Kidney capillary endothelial cell (primary cell): ENCODE measurements at regions not wholly inside any gene's neighbourhood (a gene's known extent, or its start where the extent isn't known, plus 50 kb on each side); places are given as distances from the start of the nearest gene placed in this dataset.

ENCODE experiments used
- DNase-seq: peaks from one replicate; pipeline ENCODE4 v3.0.0-alpha.2; 2018; ENCODE audit warnings: low spot score

DNA sequence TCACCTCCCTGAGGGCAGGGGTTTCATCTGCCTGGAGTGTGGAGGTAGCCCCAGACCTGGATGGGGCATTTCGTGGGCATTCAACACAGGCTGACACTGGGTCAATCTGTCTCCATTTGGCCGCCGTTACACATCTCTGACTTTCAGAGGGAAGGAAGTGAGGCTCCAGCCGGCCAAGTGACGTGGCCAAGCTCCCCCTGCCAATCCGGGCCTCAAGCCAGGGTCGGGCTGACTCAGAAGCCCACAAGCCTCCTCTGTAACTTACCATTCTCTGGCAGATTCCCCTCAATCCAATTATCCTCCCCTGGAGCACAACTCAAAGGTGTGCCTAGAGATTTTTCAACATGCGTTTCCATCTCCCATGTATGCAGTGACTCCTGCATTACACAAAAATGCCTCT lies 227.6 kb downstream of the KLF13 start:
- peak; percentile 86 for DNase-seq

DNA sequence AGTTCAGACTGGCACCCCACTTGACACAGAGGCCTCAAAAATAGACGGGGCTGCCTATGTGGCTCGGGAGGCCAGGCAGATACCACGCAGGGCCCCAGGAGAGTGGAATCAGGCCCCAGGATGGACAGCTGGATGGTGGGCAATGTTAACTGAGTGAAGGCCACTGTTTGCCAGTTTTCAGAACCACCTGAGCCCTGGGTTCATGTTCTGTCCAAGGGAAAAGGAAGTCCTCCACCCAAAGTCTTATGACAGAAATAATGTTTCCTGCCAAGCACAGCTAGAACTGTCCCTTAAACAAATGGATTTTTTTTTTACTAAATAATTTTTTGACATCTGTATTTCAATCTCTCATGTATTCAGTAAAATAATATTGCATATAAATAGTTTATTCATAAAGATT lies 228.4 kb downstream of the KLF13 start:
- no peak for DNase-seq

- DNase-seq = no peak
Observed at GRCh38 chr15:31556494-31557150, 230.0 kb downstream of the KLF13 start.

DNA sequence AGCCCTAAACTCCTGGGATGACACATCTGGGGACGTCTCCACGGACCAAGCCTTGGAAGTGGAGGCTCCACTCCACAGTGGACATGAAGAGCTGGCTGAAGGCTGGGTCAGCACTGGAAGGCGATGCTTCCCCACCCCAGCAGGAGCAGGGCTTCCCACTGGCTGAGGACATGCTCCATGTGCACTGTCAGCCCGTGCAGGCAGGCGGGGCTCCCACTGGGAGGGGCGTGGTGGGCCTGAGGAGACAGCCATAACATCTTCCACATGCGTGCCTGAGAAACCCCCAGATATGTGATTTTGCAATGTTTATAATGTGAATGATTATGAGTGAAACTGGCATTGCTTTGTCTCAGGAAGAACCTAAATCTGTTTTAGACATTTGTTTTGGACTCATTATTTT lies 231.3 kb downstream of the KLF13 start:
- no peak for DNase-seq

DNA sequence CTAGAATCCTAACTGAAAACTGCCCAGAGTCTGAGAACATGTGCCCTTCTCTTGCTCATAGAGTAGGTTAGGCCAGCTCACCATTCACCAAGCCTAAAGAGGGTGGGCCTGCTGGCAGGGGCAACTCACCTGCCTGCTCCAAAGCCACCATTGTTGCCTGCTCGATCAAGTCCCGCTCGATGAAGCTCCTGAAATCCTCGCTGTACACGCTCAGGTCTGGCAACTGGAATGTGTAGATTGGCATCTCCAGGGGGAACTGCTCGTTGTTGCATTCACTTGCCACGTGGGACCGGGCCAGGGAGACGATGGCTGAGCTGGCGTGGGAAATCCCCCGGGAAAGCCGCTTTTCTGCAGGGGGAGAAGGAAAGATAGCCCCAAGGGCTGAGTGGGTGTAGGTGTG lies 232.2 kb downstream of the KLF13 start:
- no peak for DNase-seq

DNA sequence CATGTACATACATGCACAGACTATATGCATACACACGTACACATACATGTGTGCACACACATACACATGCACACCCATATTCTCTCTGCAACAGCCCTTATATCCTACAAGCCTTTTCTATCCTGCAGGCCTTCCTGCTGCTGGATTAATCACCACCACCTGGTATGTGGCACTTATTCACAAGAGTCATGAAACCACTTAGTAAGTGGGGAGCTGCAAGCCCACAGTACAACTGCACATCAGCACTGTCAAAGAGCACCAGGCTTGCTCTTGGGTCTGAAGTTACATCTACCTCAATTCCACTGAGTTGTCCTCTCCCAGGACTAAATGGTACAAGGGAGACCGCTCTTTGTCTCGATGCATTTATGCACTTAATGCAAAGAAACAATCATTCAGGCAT lies 233.2 kb downstream of the KLF13 start:
- no peak for DNase-seq

- no peak for DNase-seq
Observed at GRCh38 chr15:31560643-31561042, 234.0 kb downstream of the KLF13 start.

DNA sequence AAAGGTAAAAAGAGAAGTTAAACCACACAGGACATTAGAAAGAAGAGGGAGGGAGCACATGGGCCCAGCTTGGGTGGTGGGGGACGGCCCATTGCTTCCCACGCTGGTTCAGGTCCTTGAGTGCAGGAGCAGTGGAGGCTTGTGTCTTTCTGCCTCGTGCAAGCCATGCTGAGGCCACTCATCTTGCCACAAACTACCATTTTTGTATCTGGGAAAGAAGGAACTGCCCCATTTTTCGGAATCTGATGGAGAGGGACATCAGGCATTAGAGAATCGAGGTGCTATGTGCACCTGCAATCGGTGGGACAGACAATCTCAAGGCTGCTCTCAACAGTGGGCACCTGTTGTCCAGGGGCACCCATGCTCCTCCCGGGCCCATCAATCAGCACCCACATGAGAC lies 234.5 kb downstream of the KLF13 start:
- no peak for DNase-seq

DNA sequence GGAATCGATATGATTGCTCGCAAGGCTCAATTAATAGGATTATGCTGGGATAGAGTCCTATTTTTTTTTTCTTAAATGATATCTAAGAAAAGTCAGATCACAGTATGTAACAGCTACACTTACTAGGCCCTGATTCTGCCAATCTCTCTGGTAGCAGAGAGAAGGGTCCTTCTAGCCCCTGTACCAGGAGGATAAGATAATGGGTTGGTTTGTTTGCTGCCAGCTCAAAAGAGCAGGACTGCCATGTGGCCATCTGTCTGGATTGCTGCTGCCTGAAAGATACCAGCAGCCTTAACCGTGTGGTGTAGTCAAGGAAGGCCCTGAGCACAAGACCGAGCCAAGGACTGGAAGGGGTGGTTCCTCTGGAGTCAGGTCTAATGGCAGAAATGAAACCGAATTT lies 236.4 kb downstream of the KLF13 start:
- DNase-seq = no peak

DNA sequence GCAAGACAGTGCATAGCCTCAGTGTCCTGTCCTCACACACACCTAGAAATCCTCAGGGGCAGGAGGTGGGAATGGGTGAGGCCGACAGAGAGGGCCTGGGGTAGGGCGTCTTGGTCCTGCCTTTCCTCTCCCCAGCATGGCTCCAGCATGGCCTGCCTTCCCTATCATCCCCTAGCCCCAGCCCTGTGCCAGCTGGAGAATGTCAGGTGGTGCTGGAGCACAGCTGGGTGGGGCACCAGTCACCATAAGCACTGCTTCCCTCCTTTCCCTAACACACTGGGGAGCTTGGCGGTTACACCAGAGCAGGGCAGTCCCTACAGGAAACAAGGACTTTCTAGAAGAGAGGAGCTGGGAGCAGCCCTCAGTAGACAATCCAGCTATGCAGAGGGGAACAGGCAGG lies 236.8 kb downstream of the KLF13 start:
- DNase-seq = no peak

DNA sequence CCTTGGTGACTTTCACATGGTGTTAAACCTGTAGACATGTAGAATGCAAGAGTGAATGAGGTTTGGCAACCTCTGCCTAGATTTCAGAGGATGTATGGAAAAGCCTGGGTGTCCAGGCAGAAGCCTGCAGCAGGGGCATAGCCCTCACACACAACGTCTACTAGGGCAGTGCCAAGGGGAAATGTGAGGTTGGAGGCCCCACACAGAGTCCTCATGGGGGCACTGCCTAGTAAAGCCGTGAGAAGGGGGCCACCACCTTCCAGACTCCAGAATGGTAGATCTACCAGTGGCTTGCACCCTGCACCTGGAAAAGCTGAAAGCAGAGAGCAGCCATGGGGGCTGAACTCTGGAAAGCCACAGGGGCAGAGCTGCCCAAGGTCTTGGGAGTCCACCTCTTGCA lies 241.2 kb downstream of the KLF13 start:
- DNase-seq = no peak

GRCh38 chr15:31569836-31570235 lies 243.2 kb downstream of the KLF13 start:
- DNase-seq = no peak

GRCh38 chr15:31570591-31570990 lies 244.0 kb downstream of the KLF13 start:
- no peak for DNase-seq

- no peak for DNase-seq
Observed at GRCh38 chr15:31571676-31572075, 245.0 kb downstream of the KLF13 start.

GRCh38 chr15:31573759-31574158 lies 247.1 kb downstream of the KLF13 start:
- no peak for DNase-seq

GRCh38 chr15:31574766-31575165 lies 248.1 kb downstream of the KLF13 start:
- no peak for DNase-seq

DNA sequence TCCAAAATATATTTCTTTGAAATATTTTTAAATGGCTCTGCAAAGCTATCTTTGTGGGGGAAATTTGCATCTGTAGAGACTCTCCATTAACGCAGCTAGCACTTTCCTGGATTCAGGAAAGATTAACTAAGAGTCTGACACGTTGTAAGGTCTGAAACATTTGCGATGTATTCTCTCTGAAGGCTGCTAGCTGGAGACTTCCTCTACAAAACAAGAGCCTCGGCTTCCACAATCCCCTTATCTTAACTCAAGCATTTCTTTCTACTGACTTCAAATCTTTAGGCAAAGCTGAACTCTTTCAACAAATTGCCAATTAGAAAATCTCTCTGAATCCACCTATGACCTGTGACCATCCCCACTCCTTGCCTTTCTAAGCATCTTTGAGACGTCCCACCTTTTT lies 250.5 kb downstream of the KLF13 start:
- DNase-seq = no peak

- DNase-seq = no peak
Observed at GRCh38 chr15:31579282-31579681, 252.6 kb downstream of the KLF13 start.

DNA sequence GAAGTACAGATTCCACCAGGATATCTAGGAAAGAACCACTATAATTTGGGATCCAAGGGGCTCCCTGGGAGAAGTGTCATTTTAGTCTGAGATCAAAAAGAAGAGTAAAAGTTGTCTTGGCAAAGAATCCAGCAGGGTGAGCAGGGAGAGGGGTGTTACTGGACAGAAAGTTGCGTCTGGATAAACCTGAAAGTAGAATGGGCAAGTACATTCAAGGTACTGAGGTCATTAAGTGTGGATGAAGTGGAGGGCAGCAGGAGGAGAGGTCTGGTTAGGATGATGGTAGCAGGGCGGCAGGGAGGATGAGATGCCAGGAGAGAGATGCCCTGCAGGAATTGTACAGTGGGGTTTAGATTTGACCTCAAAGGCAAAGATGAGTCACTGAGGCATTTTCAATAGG lies 253.3 kb downstream of the KLF13 start:
- no peak for DNase-seq

DNA sequence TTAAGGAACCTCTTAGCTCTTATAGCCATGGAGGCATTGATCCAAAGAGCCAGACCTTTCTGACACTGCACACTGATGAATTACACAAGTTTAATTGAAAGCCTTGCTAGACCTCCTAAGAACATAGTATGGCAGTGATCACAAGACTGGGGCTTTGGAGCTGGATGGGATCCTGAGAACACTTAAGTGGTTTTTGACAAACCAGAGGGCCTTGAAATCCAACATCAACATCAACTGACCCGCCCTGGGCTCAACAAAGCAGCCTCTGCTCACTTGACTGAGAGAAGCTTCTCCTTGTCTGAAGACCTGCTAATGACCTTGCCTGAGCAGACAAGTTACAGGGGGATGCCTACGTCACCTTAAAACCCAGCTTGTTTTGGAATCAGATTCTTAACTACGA lies 257.6 kb downstream of the KLF13 start:
- no peak for DNase-seq

GRCh38 chr15:31585240-31585639 lies 258.6 kb downstream of the KLF13 start:
- DNase-seq = no peak

DNA sequence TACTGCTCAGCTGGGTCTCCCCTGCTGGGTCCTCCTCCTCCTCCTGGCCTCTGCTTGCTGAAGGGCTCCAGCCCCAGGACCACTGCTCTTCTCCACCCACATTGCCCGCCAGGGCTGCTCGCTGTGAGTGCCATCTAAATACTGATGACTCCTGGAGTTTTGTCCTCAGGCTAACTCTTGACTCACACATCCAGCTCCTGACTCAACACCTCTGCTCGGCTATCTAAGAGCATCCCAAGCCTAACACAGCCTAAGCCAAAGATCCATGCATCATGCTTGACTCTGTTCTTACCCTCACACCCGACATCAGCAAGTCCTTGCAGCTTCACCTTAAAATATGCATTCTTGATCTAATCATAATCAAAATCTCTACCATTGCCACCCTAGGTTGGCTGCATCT lies 260.2 kb downstream of the KLF13 start:
- DNase-seq = no peak

- DNase-seq = no peak
Observed at GRCh38 chr15:31587583-31587982, 260.9 kb downstream of the KLF13 start.

GRCh38 chr15:31590609-31591008 lies 264.0 kb downstream of the KLF13 start:
- DNase-seq = no peak

DNA sequence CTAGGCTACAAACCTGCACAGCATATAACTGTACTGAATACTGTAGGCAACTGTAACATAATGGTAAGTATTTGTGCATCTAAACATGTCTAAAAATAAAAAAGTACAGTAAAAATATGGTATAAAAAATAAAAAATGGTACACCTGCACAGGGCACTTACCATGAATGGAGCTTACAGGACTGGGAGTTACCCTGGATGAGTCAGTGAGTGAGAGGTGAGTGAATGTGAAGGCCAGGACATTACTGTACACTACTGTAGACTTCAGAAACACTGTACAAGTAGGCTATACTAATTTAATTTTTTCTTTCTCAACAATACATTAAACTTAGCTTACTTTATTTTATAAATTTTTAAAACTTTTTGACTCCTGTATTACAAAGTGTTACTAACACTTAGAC lies 265.3 kb downstream of the KLF13 start:
- no peak for DNase-seq
